CD4-positive, alpha-beta T cell (primary cell): ENCODE measurements at regions not wholly inside any gene's neighbourhood (a gene's known extent, or its start where the extent isn't known, plus 50 kb on each side); places are given as distances from the start of the nearest gene placed in this dataset.

Experiments used
- ATAC-seq: fragments of 200-7000 bp; cut with Tn5 transposase; one replicate; pipeline ENCODE4 v1.10.0; 2022; ENCODE audit warnings: mild to moderate bottlenecking; ENCODE audit not compliant: poor library complexity
- CTCF ChIA-PET: fragments of 350-600 bp; sonication (Branson Sonifier 250); formaldehyde crosslinking; loops from one replicate; lab custom pipeline; 2021; ENCODE audit warnings: antibody characterized with exemption, inconsistent platforms; lab: Charles Lee
- POLR2A ChIA-PET: fragments of 350-600 bp; sonication (Branson Sonifier 250); formaldehyde crosslinking; loops from one replicate; lab custom pipeline; 2021; ENCODE audit warnings: antibody characterized with exemption, inconsistent platforms; lab: Charles Lee
- DNase-seq, 14 experiments: peaks; one replicate each; pipeline ENCODE4 v3.0.0-alpha.2; 2013 to 2020; ENCODE audit warnings: mixed read lengths in 2 of 14
- H3K27ac ChIP-seq, 2 donors: one replicate each; pipeline versions ENCODE4 v1.5.1 to v1.7.0; 2013; ENCODE audit warnings: low read length in 2 of 2, low read depth in 1 of 2, mild to moderate bottlenecking in 1 of 2
- H3K27me3 ChIP-seq, 2 experiments: 1 replicate in 1 of 2; 2 replicates in 1 of 2; pipeline versions ENCODE4 v1.6.1 to v1.7.0; 2013; ENCODE audit warnings: low read length in 2 of 2, control low read depth in 1 of 2, mild to moderate bottlenecking in 1 of 2, moderate library complexity in 1 of 2; ENCODE audit not compliant: insufficient read depth in 2 of 2, control insufficient read depth in 1 of 2
- H3K36me3 ChIP-seq: one replicate; pipeline ENCODE4 v1.6.1; 2013; ENCODE audit warnings: low read length, control low read depth; ENCODE audit not compliant: insufficient read depth
- H3K4me1 ChIP-seq: one replicate; pipeline ENCODE4 v1.6.1; 2013; ENCODE audit warnings: low read length, control low read depth; ENCODE audit not compliant: insufficient read depth
- H3K4me3 ChIP-seq: one replicate; pipeline ENCODE4 v1.5.1; 2013; ENCODE audit warnings: mild to moderate bottlenecking, low read length, moderate library complexity
- H3K9me3 ChIP-seq, 2 experiments: 1 replicate in 1 of 2; 2 replicates in 1 of 2; pipeline versions ENCODE4 v1.6.1 to v1.7.0; 2013; ENCODE audit warnings: low read length in 2 of 2, mild to moderate bottlenecking in 2 of 2, control low read depth in 1 of 2, moderate library complexity in 1 of 2; ENCODE audit not compliant: control insufficient read depth in 1 of 2, insufficient read depth in 1 of 2
- H3K27ac Mint-ChIP-seq: one replicate; pipeline ENCODE4 v1.8.0; 2020; ENCODE audit warnings: mixed read lengths
- H3K27me3 Mint-ChIP-seq: one replicate; pipeline ENCODE4 v1.8.0; 2021; ENCODE audit warnings: mixed read lengths
- H3K36me3 Mint-ChIP-seq: one replicate; pipeline ENCODE4 v1.8.0; 2021; ENCODE audit warnings: low read depth, mixed read lengths
- H3K4me1 Mint-ChIP-seq: one replicate; pipeline ENCODE4 v1.8.0; 2021; ENCODE audit warnings: low read depth, mixed read lengths
- H3K4me3 Mint-ChIP-seq: one replicate; pipeline ENCODE4 v1.8.0; 2020; ENCODE audit warnings: mild to moderate bottlenecking, mixed read lengths
- H3K9me3 Mint-ChIP-seq: one replicate; pipeline ENCODE4 v1.8.0; 2020; ENCODE audit warnings: mixed read lengths
- intact Hi-C, 2 experiments: fragments of 100-400 bp; cut with DNase I in 1 of 2; cut with micrococcal nuclease in 1 of 2; formaldehyde crosslinking; loops; one replicate each; pipeline versions ENCODE4 v1.15.1 to v1.9.0; 2023 to 2025; cut with DNase I, micrococcal nuclease
- TF ChIP-seq, protein P1 (sequence below): fragments of 200-600 bp; IDR thresholded peaks from one replicate; pipeline ENCODE4 v1.8.0; 2022; ENCODE audit warnings: antibody characterized with exemption, mild to moderate bottlenecking

DNA sequence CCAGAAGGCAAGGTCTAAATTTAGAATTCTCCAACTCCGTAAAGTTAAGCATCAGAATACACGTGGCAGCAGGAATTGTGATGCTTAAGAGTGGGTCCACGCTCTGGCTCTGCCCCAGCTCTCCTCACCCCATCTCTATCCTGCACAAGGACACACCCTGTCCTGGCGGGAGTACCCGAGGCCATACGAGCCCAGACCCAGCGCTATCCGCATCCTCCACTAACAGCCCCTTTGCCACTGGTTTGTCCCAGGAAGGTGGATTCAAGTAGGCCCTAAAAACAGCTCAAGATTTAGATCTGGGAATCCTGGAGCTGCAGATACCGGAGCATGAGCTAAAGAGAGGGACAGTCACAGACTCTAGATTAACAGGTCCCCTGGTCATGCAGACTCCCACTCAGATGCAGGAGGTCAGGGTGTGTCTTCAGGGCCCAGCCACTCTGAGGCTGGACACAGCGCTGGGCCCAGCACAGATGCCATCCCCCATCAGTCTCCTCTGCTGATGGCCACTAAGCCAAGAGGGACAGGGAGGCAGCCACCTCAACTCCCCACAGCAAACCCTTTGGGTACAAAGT lies 393.3 kb downstream of the NPHP4 start:
- ChIA-PET CTCF (no interaction called here), POLR2A (no interaction called here)
- intact Hi-C loops = no loop called here

DNA sequence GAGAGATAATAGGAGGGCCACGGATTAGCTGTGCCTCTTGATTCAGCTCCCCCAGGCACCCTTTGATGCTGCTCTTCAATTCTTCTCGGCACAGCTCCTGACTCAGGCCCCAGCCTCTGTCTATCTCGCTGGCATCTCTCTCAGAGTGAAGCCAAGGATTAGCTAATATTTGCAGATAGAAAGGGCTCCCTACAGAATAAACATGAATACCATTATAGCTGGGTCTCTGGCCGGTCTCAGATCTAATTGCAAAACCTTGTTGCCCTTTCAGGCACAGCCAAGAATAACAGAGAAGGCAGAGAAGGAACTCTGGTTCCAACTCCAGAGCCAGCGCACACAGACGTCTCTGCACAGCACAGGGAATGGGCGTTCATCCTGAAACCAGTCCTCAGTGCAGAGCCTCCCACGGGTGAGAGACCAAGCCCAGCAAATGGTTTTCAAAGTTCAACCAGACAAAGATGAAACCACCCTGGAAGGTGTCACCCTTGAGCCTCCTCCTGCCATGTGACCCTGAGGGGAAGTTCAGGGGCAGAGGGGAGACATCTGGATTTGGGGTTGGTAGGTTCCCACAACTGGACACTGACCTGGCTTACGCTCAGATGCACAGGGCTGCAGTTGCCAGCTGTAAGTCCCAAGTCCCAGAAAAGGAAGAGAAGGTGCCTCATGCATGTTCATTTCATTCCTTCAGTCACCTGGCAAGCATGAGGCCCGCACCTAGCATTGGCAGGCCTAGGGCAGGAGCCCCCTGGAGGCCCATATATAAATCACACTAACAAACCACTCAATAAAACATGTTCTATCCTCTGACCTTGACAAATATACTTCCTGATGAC lies 394.0 kb downstream of the NPHP4 start:
- CTCF ChIA-PET = no interaction called here
- Mint-ChIP-seq H3K36me3 (no peaks in the 10 kb centered on the region), H3K27me3 (peaks cover 14% of the 10 kb centered on the region), H3K4me3 (no peak overlapping the region), H3K9me3 (no peaks in the 10 kb centered on the region), H3K4me1 (no peaks in the 10 kb centered on the region), H3K27ac (no peak overlapping the region)
- TF ChIP-seq, protein P1, sequence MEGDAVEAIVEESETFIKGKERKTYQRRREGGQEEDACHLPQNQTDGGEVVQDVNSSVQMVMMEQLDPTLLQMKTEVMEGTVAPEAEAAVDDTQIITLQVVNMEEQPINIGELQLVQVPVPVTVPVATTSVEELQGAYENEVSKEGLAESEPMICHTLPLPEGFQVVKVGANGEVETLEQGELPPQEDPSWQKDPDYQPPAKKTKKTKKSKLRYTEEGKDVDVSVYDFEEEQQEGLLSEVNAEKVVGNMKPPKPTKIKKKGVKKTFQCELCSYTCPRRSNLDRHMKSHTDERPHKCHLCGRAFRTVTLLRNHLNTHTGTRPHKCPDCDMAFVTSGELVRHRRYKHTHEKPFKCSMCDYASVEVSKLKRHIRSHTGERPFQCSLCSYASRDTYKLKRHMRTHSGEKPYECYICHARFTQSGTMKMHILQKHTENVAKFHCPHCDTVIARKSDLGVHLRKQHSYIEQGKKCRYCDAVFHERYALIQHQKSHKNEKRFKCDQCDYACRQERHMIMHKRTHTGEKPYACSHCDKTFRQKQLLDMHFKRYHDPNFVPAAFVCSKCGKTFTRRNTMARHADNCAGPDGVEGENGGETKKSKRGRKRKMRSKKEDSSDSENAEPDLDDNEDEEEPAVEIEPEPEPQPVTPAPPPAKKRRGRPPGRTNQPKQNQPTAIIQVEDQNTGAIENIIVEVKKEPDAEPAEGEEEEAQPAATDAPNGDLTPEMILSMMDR = no peak
- Histone ChIP-seq H3K27ac (no peak overlapping the region), H3K4me3 (no peak overlapping the region), H3K4me1 (no peaks in the 10 kb centered on the region), H3K36me3 (no peaks in the 10 kb centered on the region), H3K27me3 (no peaks in the 10 kb centered on the region), H3K9me3 (peaks cover 0 to under 1% of the 10 kb centered on the region in 2 experiments)
- ATAC-seq (no peak), DNase-seq (peak in 1 of 14 experiments; percentile 14)
- intact Hi-C loops = no loop called here
- POLR2A ChIA-PET = no interaction called here

More for the DNA sequence above, 393.3 kb downstream of the NPHP4 start:
- H3K9me3 Mint-ChIP-seq = no peaks in the 10 kb centered on the region
- peaks cover 0 to 5% of the 10 kb centered on the region in 2 experiments for H3K27me3 ChIP-seq
- H3K4me3 Mint-ChIP-seq = no peak overlapping the region
- H3K4me1 Mint-ChIP-seq = no peaks in the 10 kb centered on the region
- peaks cover 18% of the 10 kb centered on the region for H3K27me3 Mint-ChIP-seq
- no peak overlapping the region for H3K4me3 ChIP-seq
- no peaks in the 10 kb centered on the region for H3K36me3 ChIP-seq
- DNase-seq (no peak), ATAC-seq (no peak)
- no peaks in the 10 kb centered on the region for H3K4me1 ChIP-seq
- TF ChIP-seq, protein P1 = no peak
- H3K27ac Mint-ChIP-seq = no peak overlapping the region
- no peaks in the 10 kb centered on the region for H3K9me3 ChIP-seq
- H3K27ac ChIP-seq = no peak overlapping the region
- no peaks in the 10 kb centered on the region for H3K36me3 Mint-ChIP-seq

- POLR2A ChIA-PET = no interaction called here
- Histone ChIP-seq H3K4me1 (no peaks in the 10 kb centered on the region), H3K27ac (no peak overlapping the region), H3K4me3 (no peak overlapping the region), H3K36me3 (no peaks in the 10 kb centered on the region), H3K27me3 (no peaks in the 10 kb centered on the region), H3K9me3 (peaks cover 0 to 9% of the 10 kb centered on the region in 2 experiments)
- intact Hi-C loops = no loop called here
- peaks cover 11% of the 10 kb centered on the region for H3K27me3 Mint-ChIP-seq
- TF ChIP-seq, protein P1 = no peak
- H3K4me3 Mint-ChIP-seq = no peak overlapping the region
- H3K9me3 Mint-ChIP-seq = no peaks in the 10 kb centered on the region
- no peak for DNase-seq
- no peaks in the 10 kb centered on the region for H3K36me3 Mint-ChIP-seq
- H3K4me1 Mint-ChIP-seq = no peaks in the 10 kb centered on the region
- ATAC-seq = no peak
- CTCF ChIA-PET = no interaction called here
- H3K27ac Mint-ChIP-seq = no peak overlapping the region
Measured at GRCh38 chr1:5597171-5597850, 394.9 kb downstream of the NPHP4 start.
